ENCODE measurements at regions not wholly inside any gene's neighbourhood (a gene's known extent, or its start where the extent isn't known, plus 50 kb on each side); places are given as distances from the start of the nearest gene placed in this dataset.
"Not testable (repeated sequence)": the region's sequence is repeated elsewhere in the genome, so short reads cannot be mapped to it uniquely, and the experiment has no call there.

DNA sequence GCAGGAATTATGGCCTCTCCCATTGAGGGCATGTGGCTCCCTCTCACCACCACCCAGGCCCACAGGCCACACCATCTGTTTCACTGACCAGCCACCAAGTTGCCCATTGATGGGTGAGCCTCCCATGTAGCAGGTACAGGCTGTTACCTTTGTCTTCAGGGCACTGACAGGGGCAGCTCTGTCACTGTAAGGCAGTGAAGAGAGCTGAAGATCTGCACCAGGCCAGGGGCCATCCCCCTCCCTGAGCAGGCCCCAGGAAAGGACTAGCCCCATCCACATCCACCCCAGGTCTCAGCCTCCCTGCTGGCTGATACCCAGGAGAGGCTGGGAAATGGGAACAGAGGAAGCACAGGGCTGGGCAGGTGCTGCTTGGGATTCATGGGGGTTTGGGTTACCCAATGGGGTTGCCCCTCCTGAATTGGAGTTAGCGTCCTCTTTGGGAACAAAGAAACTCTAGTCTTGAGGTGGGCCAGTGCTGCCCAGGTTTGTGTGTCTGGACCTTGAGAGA lies 1691.4 kb downstream of the TP53TG3F start:
- no peak for DNase-seq (ENCODE audit: low read depth, low spot score)
- ChIA-PET POLR2A (no interaction called here), CTCF (no interaction called here)
- H3K9me3 ChIP-seq (ENCODE audit: control insufficient read depth, insufficient read depth, low read length), result peaks cover 76% of the 10 kb centered on the region
- H3K4me3 ChIP-seq (ENCODE audit: low read depth, low read length), result no peak overlapping the region
- no peaks in the 10 kb centered on the region for H3K27me3 ChIP-seq (ENCODE audit: control insufficient read depth, insufficient read depth, low read length)
- no peak overlapping the region for H3K27ac ChIP-seq (ENCODE audit: low read depth, low read length)
- TF ChIP-seq, protein P1, sequence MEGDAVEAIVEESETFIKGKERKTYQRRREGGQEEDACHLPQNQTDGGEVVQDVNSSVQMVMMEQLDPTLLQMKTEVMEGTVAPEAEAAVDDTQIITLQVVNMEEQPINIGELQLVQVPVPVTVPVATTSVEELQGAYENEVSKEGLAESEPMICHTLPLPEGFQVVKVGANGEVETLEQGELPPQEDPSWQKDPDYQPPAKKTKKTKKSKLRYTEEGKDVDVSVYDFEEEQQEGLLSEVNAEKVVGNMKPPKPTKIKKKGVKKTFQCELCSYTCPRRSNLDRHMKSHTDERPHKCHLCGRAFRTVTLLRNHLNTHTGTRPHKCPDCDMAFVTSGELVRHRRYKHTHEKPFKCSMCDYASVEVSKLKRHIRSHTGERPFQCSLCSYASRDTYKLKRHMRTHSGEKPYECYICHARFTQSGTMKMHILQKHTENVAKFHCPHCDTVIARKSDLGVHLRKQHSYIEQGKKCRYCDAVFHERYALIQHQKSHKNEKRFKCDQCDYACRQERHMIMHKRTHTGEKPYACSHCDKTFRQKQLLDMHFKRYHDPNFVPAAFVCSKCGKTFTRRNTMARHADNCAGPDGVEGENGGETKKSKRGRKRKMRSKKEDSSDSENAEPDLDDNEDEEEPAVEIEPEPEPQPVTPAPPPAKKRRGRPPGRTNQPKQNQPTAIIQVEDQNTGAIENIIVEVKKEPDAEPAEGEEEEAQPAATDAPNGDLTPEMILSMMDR (IDR thresholded peaks at IDR 0.05; ENCODE audit: low read depth, low read length), result no peak

DNA sequence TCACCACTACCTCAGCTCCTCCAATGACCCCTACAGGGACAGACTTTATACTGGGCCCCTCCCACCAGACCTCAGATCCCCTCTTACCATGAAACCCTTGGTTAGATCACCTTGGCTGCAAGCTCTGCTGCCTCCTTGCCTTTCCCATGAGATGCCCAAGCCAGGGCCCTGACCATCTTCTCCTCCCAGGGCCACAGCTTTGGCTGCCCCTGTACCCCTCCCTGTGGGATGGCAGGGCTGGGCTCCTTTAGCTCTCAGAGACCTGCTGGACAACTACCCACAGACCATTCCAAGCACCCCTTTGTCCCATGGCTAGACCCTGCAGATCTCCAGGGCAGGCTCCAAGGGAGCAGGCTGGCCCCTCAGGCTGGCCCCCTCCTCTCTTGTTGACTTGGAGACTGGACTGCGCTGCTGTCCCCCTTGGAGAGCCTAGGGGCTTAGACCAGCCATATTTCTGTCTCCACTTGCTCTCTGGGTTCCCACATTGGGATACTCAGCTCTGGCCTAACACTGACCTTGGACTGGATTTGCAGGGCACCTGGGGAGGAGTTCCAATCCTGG lies 1692.7 kb downstream of the TP53TG3F start:
- Histone ChIP-seq H3K27ac (ENCODE audit: low read depth, low read length) (no peak overlapping the region), H3K27me3 (ENCODE audit: control insufficient read depth, insufficient read depth, low read length) (no peaks in the 10 kb centered on the region), H3K9me3 (ENCODE audit: control insufficient read depth, insufficient read depth, low read length) (peaks cover 63% of the 10 kb centered on the region), H3K4me3 (ENCODE audit: low read depth, low read length) (no peak overlapping the region)
- ChIA-PET POLR2A (no interaction called here), CTCF (no interaction called here)
- DNase-seq (ENCODE audit: low read depth, low spot score), result no peak
- TF ChIP-seq, protein P1 (IDR thresholded peaks at IDR 0.05; ENCODE audit: low read depth, low read length), result no peak

DNA sequence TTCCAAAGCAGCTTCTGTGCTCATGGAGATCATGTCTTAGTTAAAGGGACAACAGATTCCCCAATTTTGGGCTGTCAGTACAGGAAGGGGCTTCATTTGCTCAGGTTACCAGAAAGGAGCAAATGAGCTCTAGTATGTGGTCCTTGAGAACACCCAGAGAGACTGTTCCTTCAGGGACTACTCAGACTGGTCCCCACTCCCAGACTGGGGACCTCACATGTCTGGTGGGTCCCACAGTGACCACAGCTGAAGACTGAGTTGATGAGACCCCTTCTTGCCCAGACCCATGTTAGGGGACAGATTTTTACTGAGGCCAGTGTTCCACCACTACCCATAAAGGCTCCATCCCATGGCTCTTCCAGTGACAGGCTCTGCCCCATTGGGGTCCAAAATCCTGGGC lies 1695.2 kb downstream of the TP53TG3F start:
- no peak overlapping the region for H3K4me3 ChIP-seq (ENCODE audit: low read depth, low read length)
- CTCF ChIA-PET, result no interaction called here
- DNase-seq (ENCODE audit: low read depth, low spot score), result no peak
- H3K27ac ChIP-seq (ENCODE audit: low read depth, low read length), result no peak overlapping the region
- TF ChIP-seq, protein P1 (IDR thresholded peaks at IDR 0.05; ENCODE audit: low read depth, low read length), result no peak
- no peaks in the 10 kb centered on the region for H3K27me3 ChIP-seq (ENCODE audit: control insufficient read depth, insufficient read depth, low read length)
- POLR2A ChIA-PET, result no interaction called here
- peaks cover 45% of the 10 kb centered on the region for H3K9me3 ChIP-seq (ENCODE audit: control insufficient read depth, insufficient read depth, low read length)

DNA sequence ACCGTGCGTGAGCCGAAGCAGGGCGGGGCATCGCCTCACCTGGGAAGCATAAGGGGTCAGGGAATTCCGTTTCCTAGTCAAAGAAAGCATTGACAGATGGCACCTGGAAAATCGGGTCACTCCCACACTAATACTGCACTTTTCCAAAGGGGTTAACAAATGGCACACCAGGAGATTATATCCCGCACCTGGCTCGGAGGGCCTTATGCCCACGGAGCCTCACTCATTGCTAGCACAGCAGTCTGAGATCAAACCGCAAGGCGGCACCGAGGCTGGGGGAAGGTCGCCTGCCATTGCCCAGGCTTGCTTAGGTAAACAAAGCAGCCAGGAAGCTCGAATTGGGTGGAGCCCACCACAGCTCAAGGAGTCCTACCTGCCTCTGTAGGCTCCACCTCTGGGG lies 1698.1 kb downstream of the TP53TG3F start:
- H3K27ac ChIP-seq (ENCODE audit: low read depth, low read length); H3K4me3 ChIP-seq (ENCODE audit: low read depth, low read length); CTCF ChIA-PET; POLR2A ChIA-PET; DNase-seq (ENCODE audit: low read depth, low spot score); H3K27me3 ChIP-seq (ENCODE audit: control insufficient read depth, insufficient read depth, low read length): not testable (repeated sequence)
- peaks cover 22% of the 10 kb centered on the region for H3K9me3 ChIP-seq (ENCODE audit: control insufficient read depth, insufficient read depth, low read length)

DNA sequence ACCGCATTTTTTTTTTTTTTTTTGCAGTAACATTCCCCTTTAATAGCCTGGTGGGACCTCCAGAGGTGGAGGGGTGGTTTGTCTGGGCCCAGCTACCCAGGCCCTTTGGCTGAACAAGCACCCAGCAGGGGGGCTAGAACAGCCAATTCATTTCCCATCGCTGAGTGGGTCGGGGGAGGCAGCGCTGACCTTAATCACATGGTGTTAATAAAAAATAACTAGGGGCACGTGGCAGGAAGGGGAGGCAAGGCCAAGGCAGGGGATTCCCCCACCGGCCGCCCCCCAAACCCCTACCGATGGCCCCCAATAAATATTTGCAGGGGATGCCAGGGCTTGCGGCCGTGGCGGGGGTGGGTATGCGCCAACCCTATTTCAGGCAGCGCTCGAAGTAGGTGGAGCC lies 1709.9 kb downstream of the TP53TG3F start:
- CTCF ChIA-PET; H3K27me3 ChIP-seq (ENCODE audit: control insufficient read depth, insufficient read depth, low read length); H3K27ac ChIP-seq (ENCODE audit: low read depth, low read length); DNase-seq (ENCODE audit: low read depth, low spot score); H3K4me3 ChIP-seq (ENCODE audit: low read depth, low read length); POLR2A ChIA-PET: not testable (repeated sequence)
- H3K9me3 ChIP-seq (ENCODE audit: control insufficient read depth, insufficient read depth, low read length), result peaks cover 24% of the 10 kb centered on the region

DNA sequence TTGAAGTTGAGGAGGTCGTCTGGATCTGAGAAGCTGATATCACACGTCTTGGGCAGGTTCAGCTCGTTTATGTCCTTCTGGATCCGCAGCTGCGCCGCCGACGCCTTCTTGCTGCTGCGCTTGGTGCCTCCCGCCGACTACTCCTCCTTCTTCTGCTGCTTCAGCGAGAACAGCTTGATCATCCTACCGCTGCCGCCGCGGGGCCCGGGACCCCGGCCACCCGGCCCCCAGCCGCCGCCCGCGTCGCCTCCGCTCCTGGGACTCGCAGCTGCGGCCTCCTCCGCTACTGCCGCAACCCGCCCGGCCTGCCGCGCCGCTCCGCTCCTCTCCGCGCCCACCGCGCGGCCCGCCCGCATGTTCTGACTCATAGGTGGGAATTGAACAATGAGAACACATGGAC lies 1710.6 kb downstream of the TP53TG3F start:
- CTCF ChIA-PET; H3K4me3 ChIP-seq (ENCODE audit: low read depth, low read length); H3K27me3 ChIP-seq (ENCODE audit: control insufficient read depth, insufficient read depth, low read length); POLR2A ChIA-PET; DNase-seq (ENCODE audit: low read depth, low spot score); H3K27ac ChIP-seq (ENCODE audit: low read depth, low read length): not testable (repeated sequence)
- peaks cover 28% of the 10 kb centered on the region for H3K9me3 ChIP-seq (ENCODE audit: control insufficient read depth, insufficient read depth, low read length)
